GM12878 (cell line): ENCODE measurements at regions not wholly inside any gene's neighbourhood (a gene's known extent, or its start where the extent isn't known, plus 50 kb on each side); places are given as distances from the start of the nearest gene placed in this dataset.

Source experiments
- CHD2 ChIP-seq: IDR thresholded peaks from 2 replicates; pipeline ENCODE4 v1.6.1; 2011; ENCODE audit warnings: low read depth, low read length, improper control_type of control experiment, borderline replicate concordance
- CTCF ChIP-seq, 3 experiments: IDR thresholded peaks in 2 of 3; conservative IDR thresholded peaks in 1 of 3; 2 replicates each; pipeline ENCODE4 v1.5.1; 2011; ENCODE audit warnings: low read depth in 3 of 3, low read length in 3 of 3, mild to moderate bottlenecking in 3 of 3, control low read depth in 2 of 3, moderate library complexity in 2 of 3, inconsistent platforms in 1 of 3, mixed read lengths in 1 of 3; ENCODE audit not compliant: control insufficient read depth in 2 of 3, insufficient read depth in 1 of 3; ENCODE audit errors: extremely low read depth in 1 of 3
- RELA ChIP-seq: fragments of 450-650 bp; IDR thresholded peaks from 2 replicates; pipeline ENCODE4 v1.8.0; 2014; ENCODE audit warnings: borderline replicate concordance; ENCODE audit not compliant: partially characterized antibody

GRCh38 chr2:103959174-103960128 lies 894.5 kb upstream of the POU3F3 start:
- TF ChIP-seq RELA (no peak), CTCF (IDR thresholded peaks at IDR 0.05 in 2 of 3, conservative IDR thresholded peaks at IDR 0.05 in 1 of 3; ENCODE audit: control insufficient read depth in 2 of 3, extremely low read depth in 1 of 3, insufficient read depth in 1 of 3, low read depth in 3 of 3, low read length in 3 of 3) (peak; percentile 35 to 47 (median 40); a peak in 5 of 6 replicates), CHD2 (no peak)
